DLD1 (cell line): ENCODE measurements at regions not wholly inside any gene's neighbourhood (a gene's known extent, or its start where the extent isn't known, plus 50 kb on each side); places are given as distances from the start of the nearest gene placed in this dataset.
"Not testable (repeated sequence)": the region's sequence is repeated elsewhere in the genome, so short reads cannot be mapped to it uniquely, and the experiment has no call there.

Experiments
- in situ Hi-C: cut with HindIII; loops from 2 replicates; pipeline ENCODE4 v1.10.0; 2017; ENCODE audit warnings: low sequenced_read_pairs

DNA sequence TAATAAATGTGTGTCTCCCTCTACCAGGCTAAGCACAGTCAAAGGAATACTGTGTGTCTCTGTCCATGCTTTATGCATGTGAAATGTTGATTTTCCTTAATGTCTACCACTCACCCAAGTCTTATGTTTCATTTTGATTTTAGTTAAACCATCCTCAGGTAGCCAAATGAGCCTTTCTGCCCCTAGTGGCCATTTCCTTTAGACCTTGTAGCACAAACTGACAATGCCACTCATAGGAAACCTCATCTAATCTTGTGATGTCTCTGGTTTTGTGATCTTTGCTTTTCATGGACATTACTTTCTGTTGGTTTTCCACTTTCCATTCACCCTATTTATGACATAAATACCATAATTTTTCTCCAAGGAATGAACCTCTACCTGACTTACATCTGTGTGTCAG lies 820.8 kb downstream of the MAT2B start:
- in situ Hi-C loops, result no loop called here

DNA sequence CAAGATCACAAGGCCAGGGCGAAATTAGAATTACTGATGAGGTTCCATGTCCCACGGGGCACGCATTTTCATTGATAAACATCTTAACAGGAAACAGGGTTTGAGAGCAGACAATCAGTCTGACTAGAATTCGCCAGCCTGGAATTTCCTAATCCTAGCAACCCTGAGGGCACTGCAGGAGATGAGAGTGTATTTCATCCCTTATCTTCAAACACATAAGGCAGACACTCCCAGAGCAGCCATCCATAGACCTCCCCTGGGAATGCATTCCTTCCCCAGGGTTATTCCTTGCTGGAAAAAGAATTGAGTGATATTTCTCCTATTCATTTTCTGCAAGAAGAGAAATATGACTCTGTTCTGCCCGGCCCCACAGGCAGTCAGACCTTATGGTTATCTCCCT lies 821.7 kb downstream of the MAT2B start:
- in situ Hi-C loops, result not testable (repeated sequence)

DNA sequence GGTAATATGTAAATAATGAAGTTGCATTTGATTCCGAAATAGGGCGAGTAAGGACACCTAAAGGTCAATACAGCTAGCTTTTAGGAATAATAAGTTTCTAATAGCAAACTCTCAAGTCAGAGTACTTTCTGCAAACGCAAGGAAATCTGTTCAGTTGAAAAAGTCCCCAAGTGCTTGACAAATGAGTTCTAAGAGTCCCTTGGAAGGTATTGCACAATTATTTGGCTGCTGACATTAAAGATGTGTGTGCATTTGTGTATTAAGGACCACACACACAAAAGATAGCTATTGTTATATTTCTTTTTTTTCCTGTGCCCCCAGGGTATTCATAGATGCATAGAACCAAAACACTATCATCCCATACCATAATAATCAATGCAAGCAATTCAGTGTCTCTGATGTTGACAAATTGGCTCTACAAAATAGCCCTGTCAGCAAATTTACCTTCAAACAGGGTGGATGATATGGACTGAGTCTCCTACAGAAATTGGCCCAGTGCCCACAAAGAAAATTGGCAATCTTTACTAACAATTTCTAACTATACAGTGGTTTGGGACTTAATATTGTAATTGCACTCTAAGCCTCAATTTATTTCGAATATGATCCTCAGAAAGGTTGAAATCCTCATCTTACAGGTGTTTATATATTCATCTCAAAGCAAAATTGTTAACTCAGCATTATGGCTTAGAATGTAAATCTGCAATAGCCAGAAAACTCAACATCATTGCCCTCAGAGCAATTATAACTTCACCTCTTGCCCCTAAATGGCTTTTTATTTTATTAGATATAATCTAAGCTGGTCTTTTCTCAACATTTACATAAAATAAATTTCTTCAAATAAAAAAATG lies 827.2 kb downstream of the MAT2B start:
- in situ Hi-C loops, result no loop called here

DNA sequence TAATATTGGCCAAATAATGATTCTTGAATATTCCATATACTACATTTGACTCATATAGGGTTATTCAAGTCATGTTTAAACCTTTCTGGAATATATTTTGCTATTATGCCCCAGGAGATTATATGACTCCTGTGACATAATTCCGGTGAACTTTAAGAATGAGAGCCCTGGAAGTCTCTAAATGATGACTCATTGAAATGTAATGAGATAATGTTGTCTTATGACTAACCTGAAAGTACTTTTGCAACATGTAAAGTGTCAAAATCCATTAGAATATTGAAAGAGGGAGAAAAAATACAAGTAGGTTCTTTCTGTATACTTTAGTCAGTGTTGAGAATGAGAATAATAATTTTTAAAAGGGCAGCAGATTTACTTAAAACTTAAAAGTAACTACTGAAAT lies 830.4 kb downstream of the MAT2B start:
- in situ Hi-C loops, result no loop called here

- in situ Hi-C loops, result no loop called here
These were observed 830.9 kb downstream of the MAT2B start for GRCh38 chr5:164336276-164336675.

DNA sequence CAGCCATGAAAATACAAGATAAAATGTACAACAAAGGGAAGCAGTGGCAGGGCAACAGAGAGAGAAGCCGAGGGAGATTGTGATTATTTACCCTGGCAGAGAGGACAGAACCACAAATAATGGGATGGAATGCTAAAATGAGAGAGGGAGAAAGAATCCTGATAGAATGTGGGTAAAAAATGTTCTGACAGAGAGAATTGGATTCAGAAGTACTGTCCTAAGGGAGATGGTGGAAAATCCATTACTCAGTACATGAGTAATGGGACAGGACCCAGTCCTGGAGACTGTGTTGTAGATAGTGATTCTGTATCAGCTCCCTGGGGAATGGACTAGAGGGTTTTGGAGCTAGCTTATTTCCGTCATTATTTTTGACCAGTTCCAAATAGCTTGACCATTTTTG lies 831.5 kb downstream of the MAT2B start:
- in situ Hi-C loops, result no loop called here

GRCh38 chr5:164341056-164341619 lies 835.7 kb downstream of the MAT2B start:
- in situ Hi-C loops, result no loop called here

- in situ Hi-C loops, result no loop called here
These were observed 839.9 kb downstream of the MAT2B start for GRCh38 chr5:164345173-164345849.

GRCh38 chr5:164345853-164346252 lies 840.4 kb downstream of the MAT2B start:
- in situ Hi-C loops, result no loop called here

DNA sequence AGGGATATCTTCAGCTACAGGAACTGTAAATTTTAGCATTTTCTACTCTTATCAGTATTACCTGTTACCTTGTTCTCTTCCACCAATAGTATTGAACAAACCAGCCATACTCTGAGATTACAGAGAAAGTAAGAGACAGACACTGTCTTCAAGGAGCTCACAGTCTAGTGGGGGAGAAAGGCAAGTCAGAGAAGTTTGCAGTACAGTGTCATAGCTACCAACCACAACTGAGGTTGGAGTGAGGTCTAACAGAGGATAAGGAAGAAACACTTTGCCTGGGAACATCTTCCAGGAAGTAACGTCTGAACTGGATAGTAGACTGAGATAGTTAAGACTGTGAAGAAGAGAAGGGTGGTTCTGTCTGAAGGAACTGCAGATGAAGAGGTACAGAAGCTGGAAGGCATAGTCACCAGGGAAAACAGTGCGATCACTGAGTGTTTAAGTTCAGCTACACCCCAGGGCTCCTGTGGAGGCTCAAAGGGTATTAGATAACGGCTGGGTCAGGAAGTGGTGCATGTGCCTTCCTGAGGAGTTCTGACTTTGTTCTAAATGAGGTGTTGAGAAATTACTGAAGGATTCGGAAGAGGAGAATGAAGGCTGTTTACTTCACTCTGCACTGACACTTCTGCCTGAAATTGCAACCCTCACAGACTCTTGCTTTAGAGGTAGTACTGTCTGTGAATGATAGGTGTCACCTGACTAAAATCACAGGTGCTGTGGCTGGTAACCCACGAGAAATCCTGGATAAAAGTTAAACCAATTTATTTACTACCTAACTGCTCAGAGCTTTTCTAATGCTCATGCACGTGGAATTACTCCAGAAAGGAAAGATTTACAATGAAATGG lies 841.6 kb downstream of the MAT2B start:
- in situ Hi-C loops, result no loop called here

DNA sequence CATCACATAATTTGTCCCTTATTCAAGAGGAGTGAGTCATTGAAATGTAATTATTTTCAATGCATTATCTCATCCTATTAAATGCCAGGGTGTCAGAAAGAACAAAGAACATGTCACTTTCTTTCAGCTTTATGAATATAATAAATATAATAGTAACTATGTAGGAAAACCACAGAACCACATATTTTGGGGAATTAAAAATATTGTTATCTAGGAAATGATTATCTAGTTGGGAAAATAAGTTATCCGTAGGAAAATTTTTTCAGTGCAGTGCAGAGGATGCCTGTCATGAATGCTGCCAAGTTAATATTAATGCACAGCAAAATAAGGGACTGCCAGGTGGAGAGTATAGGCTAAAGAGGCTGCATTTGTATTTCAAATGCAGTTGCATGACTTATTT lies 844.8 kb downstream of the MAT2B start:
- in situ Hi-C loops, result no loop called here

- in situ Hi-C loops, result no loop called here
These were observed 845.9 kb downstream of the MAT2B start for GRCh38 chr5:164351245-164351834.

- in situ Hi-C loops, result no loop called here
These were observed 847.3 kb downstream of the MAT2B start for GRCh38 chr5:164352695-164353094.

DNA sequence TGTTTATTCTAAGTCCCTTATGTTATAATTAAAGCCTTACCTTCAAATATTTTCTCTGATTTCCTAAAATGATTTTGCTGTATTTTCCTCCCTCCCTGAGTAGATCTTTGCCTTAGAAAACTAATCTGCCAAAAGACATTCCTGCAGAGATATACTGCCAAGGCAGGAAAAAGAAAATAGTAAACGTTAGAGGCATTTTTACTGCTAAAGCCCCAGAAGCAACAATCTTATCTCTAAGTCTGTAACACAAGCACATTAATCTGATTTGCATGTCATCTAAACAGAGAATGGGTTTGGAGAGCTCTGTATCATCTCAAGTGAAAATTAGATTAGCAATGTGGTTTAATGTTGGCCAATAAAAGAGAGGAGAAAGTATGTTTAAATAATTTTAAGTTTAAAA lies 847.7 kb downstream of the MAT2B start:
- in situ Hi-C loops, result no loop called here

DNA sequence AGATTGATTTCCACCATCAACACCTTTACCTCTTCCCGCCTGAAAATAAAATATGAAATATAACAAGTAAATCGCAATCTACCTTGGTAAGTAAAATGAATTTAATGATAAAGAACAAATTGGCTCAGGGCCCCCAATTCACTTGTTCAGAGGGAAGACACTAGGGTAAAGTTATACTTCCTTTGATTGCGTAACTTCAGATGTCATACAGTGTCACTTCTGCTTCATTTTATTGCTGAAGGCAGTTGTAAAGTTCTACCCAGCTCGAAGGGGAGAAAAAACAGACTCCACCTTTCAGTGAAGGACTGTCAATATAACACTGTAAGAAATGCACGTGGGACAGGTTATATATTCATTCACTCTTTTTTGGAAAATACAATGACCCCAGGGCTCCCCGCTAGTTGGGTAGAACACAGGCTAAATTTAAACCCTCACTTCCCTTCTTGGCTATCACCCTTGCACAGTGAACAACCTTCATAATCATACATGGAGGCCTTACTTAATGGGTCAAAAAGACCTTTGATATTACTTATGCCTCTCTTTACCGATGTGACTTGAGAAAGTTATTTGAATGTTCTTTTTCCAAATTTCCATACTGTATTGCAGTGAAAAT lies 848.8 kb downstream of the MAT2B start:
- in situ Hi-C loops, result no loop called here

GRCh38 chr5:164355267-164355830 lies 849.9 kb downstream of the MAT2B start:
- in situ Hi-C loops, result no loop called here

DNA sequence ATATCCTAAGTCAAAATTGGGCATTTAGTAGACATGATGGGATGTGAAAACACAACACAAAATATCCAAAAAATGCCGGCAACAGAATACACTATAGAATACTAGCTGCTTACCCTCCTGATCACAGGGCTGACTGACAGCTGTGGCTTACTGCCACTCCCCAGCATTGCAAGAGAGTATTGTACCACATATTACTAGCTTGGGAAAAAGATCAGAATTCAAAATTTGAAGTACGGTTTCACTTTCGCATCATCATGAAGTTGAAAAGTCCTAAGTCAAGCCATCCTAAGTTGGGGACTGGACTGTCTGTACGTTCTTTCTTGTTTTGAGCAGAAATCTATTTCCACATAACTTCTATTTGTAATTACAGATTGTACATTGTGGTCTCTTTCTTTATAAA lies 851.4 kb downstream of the MAT2B start:
- in situ Hi-C loops, result no loop called here

DNA sequence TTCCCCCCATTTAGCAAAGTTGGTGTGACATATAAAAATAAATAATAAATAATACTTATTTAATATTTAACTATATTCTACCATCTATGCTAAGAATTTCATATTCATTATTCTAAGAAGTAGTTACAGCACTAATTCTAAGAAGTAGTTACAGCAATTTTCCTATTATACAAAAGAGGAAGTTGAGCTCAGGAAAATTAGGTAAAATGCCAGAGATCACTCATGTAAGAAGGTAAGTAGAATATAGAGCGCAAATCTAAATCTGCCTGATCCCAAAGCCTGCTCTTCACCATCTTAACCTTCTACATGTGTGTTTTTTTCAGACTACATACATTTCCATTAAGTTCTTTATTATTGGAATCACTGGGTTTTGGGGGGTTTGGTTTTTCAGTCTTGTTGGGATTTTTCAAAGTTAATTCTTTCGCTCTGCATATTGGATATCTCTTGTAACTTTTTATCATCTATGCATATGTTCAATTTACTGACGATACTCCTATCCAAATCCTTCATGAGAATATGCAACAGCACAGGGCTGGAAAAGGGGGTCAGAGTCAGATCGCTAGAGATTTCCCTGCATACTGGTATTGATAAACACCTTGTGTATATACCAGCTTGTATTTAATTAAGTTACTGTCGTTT lies 852.1 kb downstream of the MAT2B start:
- in situ Hi-C loops, result no loop called here

GRCh38 chr5:164358531-164359259 lies 853.3 kb downstream of the MAT2B start:
- in situ Hi-C loops, result no loop called here
